ENCODE measurements at regions not wholly inside any gene's neighbourhood (a gene's known extent, or its start where the extent isn't known, plus 50 kb on each side); places are given as distances from the start of the nearest gene placed in this dataset.

GRCh38 chr12:46671102-46671501, 154.7 kb downstream of the SLC38A4 start:
- TF ChIP-seq CTCF (conservative IDR thresholded peaks at IDR 0.05; ENCODE audit: low read depth, low read length), result no peak
- TF ChIP-seq EZH2 (IDR thresholded peaks at IDR 0.05; ENCODE audit: low read length, unreplicated experiment), result no peak
- no peak for TF ChIP-seq EZH2phosphoT487 (IDR thresholded peaks at IDR 0.05; ENCODE audit: borderline replicate concordance, low read length)

Data from PC-3 (cell line).